ENCODE measurements at regions not wholly inside any gene's neighbourhood (a gene's known extent, or its start where the extent isn't known, plus 50 kb on each side); places are given as distances from the start of the nearest gene placed in this dataset.

DNA sequence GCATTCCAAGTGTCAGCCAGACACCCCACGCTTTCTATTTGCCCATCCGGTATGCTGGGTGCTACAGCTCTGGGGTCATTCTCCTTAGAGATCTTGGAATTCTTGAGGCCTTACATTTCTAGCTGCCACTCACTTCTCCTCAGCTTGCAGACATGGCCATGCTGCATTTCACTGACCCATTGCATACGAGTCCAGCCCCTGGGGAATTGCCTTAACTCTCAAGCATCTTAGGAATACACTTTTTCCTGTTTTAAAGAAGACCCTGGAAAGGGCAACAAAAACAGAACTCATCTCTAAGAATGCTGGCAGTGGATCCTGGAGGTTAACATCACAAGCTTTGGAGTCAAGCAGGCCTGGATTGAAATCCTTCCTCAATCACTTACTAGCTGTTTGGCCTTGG lies 122.0 kb upstream of the LNX1 start:
- TF ChIP-seq, protein P1, sequence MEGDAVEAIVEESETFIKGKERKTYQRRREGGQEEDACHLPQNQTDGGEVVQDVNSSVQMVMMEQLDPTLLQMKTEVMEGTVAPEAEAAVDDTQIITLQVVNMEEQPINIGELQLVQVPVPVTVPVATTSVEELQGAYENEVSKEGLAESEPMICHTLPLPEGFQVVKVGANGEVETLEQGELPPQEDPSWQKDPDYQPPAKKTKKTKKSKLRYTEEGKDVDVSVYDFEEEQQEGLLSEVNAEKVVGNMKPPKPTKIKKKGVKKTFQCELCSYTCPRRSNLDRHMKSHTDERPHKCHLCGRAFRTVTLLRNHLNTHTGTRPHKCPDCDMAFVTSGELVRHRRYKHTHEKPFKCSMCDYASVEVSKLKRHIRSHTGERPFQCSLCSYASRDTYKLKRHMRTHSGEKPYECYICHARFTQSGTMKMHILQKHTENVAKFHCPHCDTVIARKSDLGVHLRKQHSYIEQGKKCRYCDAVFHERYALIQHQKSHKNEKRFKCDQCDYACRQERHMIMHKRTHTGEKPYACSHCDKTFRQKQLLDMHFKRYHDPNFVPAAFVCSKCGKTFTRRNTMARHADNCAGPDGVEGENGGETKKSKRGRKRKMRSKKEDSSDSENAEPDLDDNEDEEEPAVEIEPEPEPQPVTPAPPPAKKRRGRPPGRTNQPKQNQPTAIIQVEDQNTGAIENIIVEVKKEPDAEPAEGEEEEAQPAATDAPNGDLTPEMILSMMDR (IDR thresholded peaks at IDR 0.05) = no peak
- no peak for TF ChIP-seq POLR2A (IDR thresholded peaks at IDR 0.05)

All from lower leg skin (tissue), 3 donors.